ENCODE measurements at regions not wholly inside any gene's neighbourhood (a gene's known extent, or its start where the extent isn't known, plus 50 kb on each side); places are given as distances from the start of the nearest gene placed in this dataset.

GRCh38 chr11:129257512-129257911 lies 65.4 kb upstream of the ARHGAP32 start:
- TF ChIP-seq POLR2A (IDR thresholded peaks at IDR 0.05; ENCODE audit: low read length): no peak
- TF ChIP-seq CTCF (IDR thresholded peaks at IDR 0.05): no peak
- TF ChIP-seq RNF2 (IDR thresholded peaks at IDR 0.05; ENCODE audit: borderline replicate concordance, low read depth): no peak
- no peak for TF ChIP-seq USF2 (IDR thresholded peaks at IDR 0.05)
